DOHH2 (cell line): ENCODE measurements at regions not wholly inside any gene's neighbourhood (a gene's known extent, or its start where the extent isn't known, plus 50 kb on each side); places are given as distances from the start of the nearest gene placed in this dataset.

ENCODE experiments used
- H3F3A ChIP-seq: fragments of 200-600 bp; sonication (generic), shearing (Covaris generic); 2 replicates; pipeline ENCODE4 v1.6.0; 2016; ENCODE audit warnings: antibody characterized with exemption, mild to moderate bottlenecking; ENCODE audit not compliant: control insufficient read depth, insufficient read depth
- H3K27ac ChIP-seq: fragments of 200-600 bp; sonication (generic); 2 replicates; pipeline ENCODE4 v1.5.1; 2014; ENCODE audit warnings: low read depth, mild to moderate bottlenecking, low read length, moderate library complexity
- H3K27me3 ChIP-seq: fragments of 200-600 bp; sonication (generic); 2 replicates; pipeline ENCODE4 v1.6.1; 2014; ENCODE audit warnings: mild to moderate bottlenecking, low read length, mixed read lengths; ENCODE audit not compliant: control insufficient read depth
- H3K36me3 ChIP-seq: fragments of 200-600 bp; sonication (generic); 2 replicates; pipeline ENCODE4 v1.6.1; 2014; ENCODE audit warnings: mild to moderate bottlenecking, low read length, moderate library complexity, mixed read lengths; ENCODE audit not compliant: control insufficient read depth
- H3K4me1 ChIP-seq: fragments of 200-600 bp; sonication (generic); 2 replicates; pipeline ENCODE4 v1.6.1; 2014; ENCODE audit warnings: mild to moderate bottlenecking, low read length, mixed read lengths; ENCODE audit not compliant: control insufficient read depth
- H3K4me2 ChIP-seq: fragments of 200-600 bp; sonication (generic); 2 replicates; pipeline ENCODE4 v1.6.0; 2014; ENCODE audit warnings: mild to moderate bottlenecking, low read length, moderate library complexity
- H3K4me3 ChIP-seq: fragments of 200-600 bp; sonication (generic); 2 replicates; pipeline ENCODE4 v1.5.1; 2014; ENCODE audit warnings: mild to moderate bottlenecking, low read length, mixed read lengths
- H3K79me2 ChIP-seq: fragments of 200-600 bp; sonication (generic); 2 replicates; pipeline ENCODE4 v1.6.1; 2014; ENCODE audit warnings: mild to moderate bottlenecking, low read length, mixed read lengths; ENCODE audit not compliant: control insufficient read depth
- H3K9me2 ChIP-seq: fragments of 200-600 bp; sonication (generic); replicated peaks from 2 replicates; pipeline ENCODE4 v1.6.1; 2014; ENCODE audit warnings: mild to moderate bottlenecking, low read length, mixed read lengths; ENCODE audit not compliant: control insufficient read depth
- H3K9me3 ChIP-seq: fragments of 200-600 bp; sonication (generic); 2 replicates; pipeline ENCODE4 v1.6.1; 2014; ENCODE audit warnings: antibody characterized with exemption, low read length, mixed read lengths; ENCODE audit not compliant: control insufficient read depth, insufficient read depth
- H4K20me1 ChIP-seq: fragments of 200-600 bp; sonication (generic); 2 replicates; pipeline ENCODE4 v1.6.0; 2014; ENCODE audit warnings: low read depth, mild to moderate bottlenecking, antibody characterized with exemption, low read length, moderate library complexity; ENCODE audit not compliant: control insufficient read depth, insufficient read depth
- CTCF ChIP-seq: fragments of 200-600 bp; sonication (generic); IDR thresholded peaks from one replicate; pipeline ENCODE4 v1.5.1; 2014; ENCODE audit warnings: antibody characterized with exemption, mild to moderate bottlenecking, low read depth, low read length; ENCODE audit not compliant: poor library complexity, severe bottlenecking
- EZH2phosphoT487 ChIP-seq: fragments of 200-600 bp; sonication (generic); IDR thresholded peaks from 2 replicates; pipeline ENCODE4 v1.6.1; 2017; ENCODE audit warnings: borderline replicate concordance, mild to moderate bottlenecking, antibody characterized with exemption, low read length, moderate library complexity, mixed read lengths

DNA sequence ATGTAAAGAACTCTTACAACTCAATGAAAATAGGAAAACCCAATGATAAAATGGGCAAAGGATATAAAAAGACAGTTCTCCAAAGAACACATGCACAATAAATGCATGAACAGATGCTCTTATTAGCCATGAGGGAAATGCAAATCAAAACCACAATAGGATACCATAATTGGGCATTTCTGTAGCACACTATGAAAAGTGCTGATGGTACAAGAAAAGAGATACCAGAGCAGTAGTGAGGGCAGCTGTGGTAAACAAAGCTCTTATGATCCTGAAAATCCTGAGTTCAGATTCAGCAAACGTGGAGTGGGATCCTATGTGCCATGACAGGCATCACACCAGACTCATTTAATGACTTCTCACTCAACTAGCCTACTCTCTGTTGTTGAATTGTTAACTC lies 96.7 kb upstream of the SLC25A13 start:
- no peaks in the 10 kb centered on the region for H3K36me3 ChIP-seq
- no peaks in the 10 kb centered on the region for H3K79me2 ChIP-seq

DNA sequence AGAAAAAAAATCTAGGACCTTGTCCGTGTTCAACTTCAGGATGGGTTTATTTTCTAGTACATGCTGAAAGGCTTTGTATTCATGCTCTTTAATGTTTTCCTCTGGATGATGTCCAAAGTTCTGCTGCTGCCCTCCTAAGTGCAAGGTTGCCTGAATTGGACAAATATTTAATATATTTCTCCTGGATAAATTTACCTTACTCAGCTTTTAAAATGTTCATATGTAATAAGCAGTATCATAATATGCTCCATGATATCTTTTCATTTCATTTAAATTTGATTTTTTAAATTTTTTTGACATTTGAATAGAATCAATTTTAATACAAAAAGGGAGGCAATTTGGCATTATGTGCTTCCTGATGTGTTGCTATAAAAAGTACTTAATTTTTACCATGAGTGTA lies 95.9 kb upstream of the SLC25A13 start:
- H3K79me2 ChIP-seq, result no peaks in the 10 kb centered on the region
- H3F3A ChIP-seq, result no peaks in the 10 kb centered on the region
- H3K4me2 ChIP-seq, result no peak overlapping the region
- no peaks in the 10 kb centered on the region for H4K20me1 ChIP-seq
- H3K9me3 ChIP-seq, result no peaks in the 10 kb centered on the region
- H3K36me3 ChIP-seq, result no peaks in the 10 kb centered on the region
- H3K4me1 ChIP-seq, result no peaks in the 10 kb centered on the region
- H3K27me3 ChIP-seq, result no peaks in the 10 kb centered on the region
- H3K9me2 ChIP-seq, result no peaks in the 10 kb centered on the region
- TF ChIP-seq EZH2phosphoT487 (no peak), CTCF (no peak)
- H3K27ac ChIP-seq, result no peak overlapping the region
- no peak overlapping the region for H3K4me3 ChIP-seq

More for the DNA sequence above, 96.7 kb upstream of the SLC25A13 start:
- no peak overlapping the region for H3K27ac ChIP-seq
- no peaks in the 10 kb centered on the region for H3F3A ChIP-seq
- H3K4me2 ChIP-seq, result no peak overlapping the region
- H3K9me2 ChIP-seq, result no peaks in the 10 kb centered on the region
- H3K9me3 ChIP-seq, result no peaks in the 10 kb centered on the region
- no peaks in the 10 kb centered on the region for H4K20me1 ChIP-seq
- no peaks in the 10 kb centered on the region for H3K4me1 ChIP-seq
- H3K4me3 ChIP-seq, result no peak overlapping the region
- H3K27me3 ChIP-seq, result no peaks in the 10 kb centered on the region
- TF ChIP-seq CTCF (no peak), EZH2phosphoT487 (no peak)

GRCh38 chr7:96416599-96416998 lies 94.7 kb upstream of the SLC25A13 start:
- no peaks in the 10 kb centered on the region for H3K27me3 ChIP-seq
- H3K27ac ChIP-seq, result no peak overlapping the region
- H3K4me2 ChIP-seq, result no peak overlapping the region
- no peaks in the 10 kb centered on the region for H3K9me3 ChIP-seq
- no peaks in the 10 kb centered on the region for H3K9me2 ChIP-seq
- H3K4me1 ChIP-seq, result no peaks in the 10 kb centered on the region
- H3K4me3 ChIP-seq, result no peak overlapping the region
- no peaks in the 10 kb centered on the region for H3F3A ChIP-seq
- TF ChIP-seq CTCF (no peak), EZH2phosphoT487 (no peak)
- H4K20me1 ChIP-seq, result no peaks in the 10 kb centered on the region
- H3K79me2 ChIP-seq, result no peaks in the 10 kb centered on the region
- H3K36me3 ChIP-seq, result no peaks in the 10 kb centered on the region

- H3K27me3 ChIP-seq, result no peaks in the 10 kb centered on the region
- H3K4me3 ChIP-seq, result no peak overlapping the region
- no peaks in the 10 kb centered on the region for H3K9me3 ChIP-seq
- no peak for TF ChIP-seq CTCF
- TF ChIP-seq EZH2phosphoT487, result no peak
- H4K20me1 ChIP-seq, result no peaks in the 10 kb centered on the region
- H3K79me2 ChIP-seq, result no peaks in the 10 kb centered on the region
- H3K9me2 ChIP-seq, result no peaks in the 10 kb centered on the region
- no peaks in the 10 kb centered on the region for H3K4me1 ChIP-seq
- H3K36me3 ChIP-seq, result no peaks in the 10 kb centered on the region
- no peak overlapping the region for H3K4me2 ChIP-seq
- H3F3A ChIP-seq, result no peaks in the 10 kb centered on the region
- no peak overlapping the region for H3K27ac ChIP-seq
Observed at GRCh38 chr7:96416116-96416515, 94.2 kb upstream of the SLC25A13 start.
